8988T (cell line): ENCODE measurements at regions not wholly inside any gene's neighbourhood (a gene's known extent, or its start where the extent isn't known, plus 50 kb on each side); places are given as distances from the start of the nearest gene placed in this dataset.

Experiments used
- DNase-seq: peaks from one replicate; pipeline ENCODE4 v3.0.0; 2011

DNA sequence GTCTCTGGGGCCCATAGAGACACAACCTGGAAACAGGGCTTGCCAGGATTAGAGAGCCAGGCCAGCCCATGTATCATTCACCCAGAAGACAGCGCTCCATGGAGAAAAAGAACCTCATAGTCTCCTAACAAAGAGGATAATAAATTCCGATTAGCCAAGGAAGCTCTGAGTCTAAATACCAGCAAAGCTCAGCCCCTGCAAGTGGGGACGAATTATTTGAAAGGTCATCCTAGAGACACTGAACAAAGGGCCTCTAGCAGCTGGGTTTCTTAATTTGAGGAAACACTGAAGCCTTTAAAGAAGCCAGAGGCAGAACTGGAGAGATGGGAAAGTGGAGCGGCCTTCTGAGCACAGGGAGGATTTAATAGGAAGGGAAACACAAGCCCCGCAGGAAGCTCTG lies 287.1 kb upstream of the ZNF462 start:
- DNase-seq: no peak

DNA sequence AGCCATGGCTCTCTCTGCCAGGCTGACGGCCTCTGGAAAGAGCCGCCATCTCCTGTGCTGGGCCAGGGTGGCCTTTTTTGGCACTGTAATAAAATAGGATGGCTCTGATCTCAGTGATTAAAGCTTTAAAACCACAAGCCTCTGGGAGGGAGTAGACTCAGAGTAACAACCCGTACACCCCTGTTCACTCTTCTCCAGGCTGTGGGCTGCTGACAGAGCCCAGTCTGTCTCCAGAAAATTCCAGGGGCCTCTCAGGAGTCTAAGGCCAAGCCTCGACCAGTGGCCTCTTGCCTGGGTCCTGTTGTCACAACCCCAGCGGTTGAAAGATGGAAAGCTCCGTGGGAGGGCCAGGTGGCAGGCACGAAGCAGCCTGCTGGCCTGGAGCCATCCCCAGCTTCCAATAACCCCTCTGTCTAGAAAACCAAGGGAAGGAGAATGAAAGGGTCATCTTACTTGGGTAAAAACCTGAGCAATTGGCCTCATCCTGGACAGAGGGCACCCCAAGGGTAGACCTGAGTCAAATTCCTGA lies 286.7 kb upstream of the ZNF462 start:
- DNase-seq: no peak

DNA sequence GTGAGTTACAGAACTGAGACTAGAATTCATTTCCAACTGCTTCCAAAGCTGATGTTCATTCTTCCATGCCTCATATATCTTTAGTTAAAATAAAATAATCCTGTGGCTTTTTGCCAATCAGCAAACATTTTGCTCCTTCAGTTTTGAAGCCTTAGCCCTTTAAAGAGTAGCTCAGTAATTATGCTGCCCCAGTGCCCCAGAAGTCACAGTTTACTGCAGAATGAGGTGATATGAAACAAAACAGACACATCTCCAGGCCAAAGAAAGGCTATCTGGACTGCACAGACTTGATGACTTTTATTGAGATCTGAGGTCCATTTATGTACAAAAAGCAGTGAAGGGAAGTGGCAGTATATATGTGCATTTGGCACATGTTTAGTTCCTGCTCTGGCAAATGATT lies 285.8 kb upstream of the ZNF462 start:
- DNase-seq: no peak

DNA sequence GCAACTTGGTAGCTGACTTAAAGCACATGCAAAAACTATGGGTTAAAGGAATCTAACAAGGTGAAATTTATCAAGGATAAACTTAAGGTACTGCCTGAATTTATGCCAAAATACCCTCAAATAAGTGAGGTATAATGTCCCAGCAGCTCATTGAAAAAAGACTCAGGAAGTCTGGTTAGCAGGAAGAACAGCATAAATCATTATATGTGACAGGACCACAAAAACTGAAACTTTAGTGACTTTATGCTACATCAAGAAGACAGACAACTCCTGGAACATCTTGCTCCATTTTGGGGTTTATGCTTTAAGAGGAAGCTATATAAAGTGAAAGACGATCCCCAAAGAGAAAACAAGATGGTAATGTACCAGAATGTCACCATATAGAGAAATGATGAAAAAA lies 282.4 kb upstream of the ZNF462 start:
- no peak for DNase-seq

DNA sequence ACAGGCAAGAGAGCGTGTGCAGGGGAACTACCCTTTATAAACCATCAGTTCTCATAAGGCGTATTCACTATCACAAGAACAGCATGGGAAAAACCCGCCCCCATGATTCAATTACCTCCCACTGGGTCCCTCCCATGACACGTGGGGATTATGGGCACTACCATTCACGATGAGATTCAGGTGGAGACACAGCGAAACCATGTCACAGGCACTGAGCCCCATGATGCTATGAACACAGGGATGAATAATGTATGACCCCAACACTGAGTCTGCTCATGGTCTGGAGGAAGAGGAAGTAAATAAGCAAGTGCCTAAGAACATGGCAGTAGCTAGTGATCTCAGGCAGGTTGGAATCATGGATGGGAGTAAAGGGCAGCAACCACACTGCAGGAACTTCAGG lies 281.0 kb upstream of the ZNF462 start:
- DNase-seq: no peak

DNA sequence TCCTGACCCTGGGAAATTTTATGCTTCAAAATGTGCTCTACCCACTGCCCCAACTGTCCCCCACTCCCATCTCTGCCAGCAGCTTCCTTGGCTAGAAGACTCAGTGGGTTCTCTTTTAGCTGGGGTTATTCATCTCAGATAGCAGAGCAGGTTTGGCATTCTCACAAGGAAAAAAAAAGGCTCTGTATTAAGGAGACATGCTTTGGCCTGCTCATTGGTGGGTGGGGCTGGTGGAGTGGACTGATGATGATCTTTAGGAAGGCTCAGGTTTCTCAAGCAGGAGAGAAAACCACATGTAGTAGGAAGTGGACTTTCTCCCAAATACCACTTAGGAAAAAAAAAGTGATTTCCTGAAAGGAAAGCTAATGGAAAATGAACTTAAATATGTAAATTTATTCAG lies 279.2 kb upstream of the ZNF462 start:
- no peak for DNase-seq

DNA sequence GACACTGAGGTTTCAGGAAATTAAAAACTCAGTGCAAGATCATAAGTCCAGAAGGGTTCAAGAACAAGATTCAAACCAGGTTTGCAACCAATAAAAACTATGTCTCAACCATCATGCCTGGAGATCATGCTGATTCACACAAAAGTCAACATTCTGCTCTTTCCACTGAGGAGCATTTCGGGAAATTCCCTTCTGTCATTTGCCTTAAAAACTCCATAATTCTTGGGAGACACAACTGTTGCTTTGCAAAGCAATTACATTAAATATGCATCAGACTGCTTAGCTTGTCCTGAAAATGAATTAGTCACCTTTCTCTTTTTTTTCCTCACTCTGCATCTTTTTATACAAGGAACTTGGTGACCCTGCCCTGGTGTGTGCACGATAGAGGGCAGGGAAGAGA lies 275.9 kb upstream of the ZNF462 start:
- DNase-seq: no peak

DNA sequence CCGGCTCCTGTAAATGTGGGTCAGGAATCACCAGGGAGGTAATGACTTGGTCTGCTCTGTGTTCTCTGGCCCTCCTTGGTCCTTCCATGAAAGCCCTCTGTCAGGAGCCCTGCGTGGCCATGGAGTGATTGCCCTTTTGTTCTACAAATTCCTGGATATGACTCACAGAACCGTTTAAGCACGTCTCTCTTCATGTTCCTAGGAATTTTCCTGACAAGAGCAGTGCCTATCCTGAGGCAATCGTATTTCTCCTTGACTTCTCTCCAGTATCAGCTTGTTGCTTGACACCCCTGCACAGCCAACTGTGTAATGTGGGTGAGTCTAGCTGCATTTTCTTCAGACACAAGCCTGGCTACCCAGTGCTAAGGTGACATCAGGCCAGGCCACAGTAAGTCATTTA lies 274.3 kb upstream of the ZNF462 start:
- no peak for DNase-seq

DNA sequence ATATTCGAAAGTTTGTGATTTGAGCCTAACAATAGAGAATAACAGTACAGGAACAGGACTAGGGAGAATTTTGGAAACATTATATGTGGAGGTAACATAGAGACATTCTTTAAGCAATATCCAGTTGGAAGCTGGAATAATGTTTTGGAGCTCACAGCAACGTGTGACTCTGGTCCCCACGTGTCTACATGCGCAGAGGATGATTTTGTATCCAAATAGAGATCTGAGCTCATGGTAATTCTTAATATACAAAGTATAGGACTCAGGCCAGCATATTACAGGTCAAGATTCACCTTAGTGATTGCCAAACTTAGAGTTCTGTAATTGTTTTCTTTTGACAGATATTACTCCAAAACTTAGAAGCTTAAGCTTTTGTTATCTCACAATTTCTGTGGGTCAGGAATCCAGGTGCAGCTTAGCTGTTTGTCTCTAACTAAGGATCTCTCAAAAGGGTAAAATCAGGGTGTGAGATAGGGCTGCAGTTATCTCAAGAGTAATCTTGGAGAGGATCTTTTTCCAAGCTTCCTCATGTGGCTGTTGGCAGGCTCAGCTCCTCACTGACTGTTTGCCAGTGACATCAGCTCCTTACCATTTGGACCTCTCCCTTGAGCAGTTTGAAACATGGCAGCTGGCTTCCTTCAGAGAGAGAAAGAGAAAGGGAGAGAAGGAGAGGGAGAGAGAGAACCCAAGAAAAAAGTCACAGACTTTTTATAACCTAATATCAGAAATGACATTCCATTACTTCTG lies 272.0 kb upstream of the ZNF462 start:
- no peak for DNase-seq

DNA sequence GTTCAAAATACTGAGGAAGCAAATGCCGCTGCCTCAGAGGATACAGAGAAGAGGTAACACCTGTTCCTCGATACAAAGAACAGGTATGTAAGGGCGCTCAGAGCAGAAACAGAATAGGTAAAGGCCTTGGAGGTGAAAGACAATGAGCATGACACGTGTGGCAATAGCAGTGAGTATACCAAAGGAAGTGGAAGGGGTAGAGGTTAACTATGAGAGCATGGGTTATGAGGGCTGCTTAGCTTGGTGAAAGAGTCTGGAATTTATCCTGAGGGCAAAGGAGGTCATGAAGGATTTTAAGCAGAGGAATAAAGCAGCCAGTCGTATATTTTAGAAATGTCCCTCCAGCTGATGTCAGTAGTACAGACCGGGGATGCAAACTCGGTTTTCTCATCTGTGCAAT lies 269.8 kb upstream of the ZNF462 start:
- DNase-seq: no peak

DNA sequence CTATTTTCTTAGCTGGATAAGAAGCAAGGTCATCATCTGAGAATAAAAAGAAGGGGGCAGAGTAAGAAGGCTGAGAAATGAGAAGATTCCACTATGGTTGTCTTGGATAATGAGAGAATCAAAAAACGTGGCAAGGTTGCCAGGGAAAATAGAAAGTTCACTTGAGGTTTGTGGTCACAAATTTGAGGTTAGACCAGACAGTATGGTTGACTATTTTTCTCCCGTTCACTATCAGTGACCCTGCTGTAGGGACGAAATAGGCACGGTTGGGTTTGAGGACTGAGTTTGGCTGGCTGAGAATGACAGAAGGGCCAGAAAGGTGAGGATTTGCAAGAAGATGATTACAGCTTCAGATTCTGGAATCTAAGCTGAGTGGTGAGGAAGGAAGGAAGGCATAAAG lies 266.0 kb upstream of the ZNF462 start:
- no peak for DNase-seq

DNA sequence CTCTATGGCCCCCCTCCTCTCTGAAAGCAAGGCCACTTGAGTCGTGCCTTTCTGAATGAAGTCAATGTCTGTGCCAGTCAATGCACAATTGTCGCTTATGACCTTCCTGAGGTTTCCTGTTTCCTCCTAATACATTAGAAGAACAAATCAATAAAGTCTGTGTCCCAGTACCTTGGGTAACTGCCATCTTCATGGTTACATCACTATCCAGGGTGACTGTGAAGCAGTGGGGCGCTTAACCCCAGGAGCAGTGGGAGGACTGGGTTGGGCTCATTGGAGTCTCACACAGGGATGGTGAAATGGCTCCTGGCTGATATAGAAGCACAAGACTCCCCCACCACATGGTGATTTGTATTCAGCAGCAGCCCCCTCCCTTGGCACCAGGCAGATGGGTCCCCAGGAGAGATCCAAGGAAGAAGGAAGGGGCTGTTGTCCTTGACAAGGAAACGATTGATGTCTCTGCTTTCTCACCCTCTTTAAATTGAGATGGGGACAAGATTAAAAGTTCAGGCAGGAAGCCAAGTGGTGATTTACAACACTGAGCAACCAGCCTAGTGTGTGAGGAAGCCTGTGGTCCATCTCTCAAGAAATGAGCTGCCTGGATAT lies 261.9 kb upstream of the ZNF462 start:
- DNase-seq: no peak

DNA sequence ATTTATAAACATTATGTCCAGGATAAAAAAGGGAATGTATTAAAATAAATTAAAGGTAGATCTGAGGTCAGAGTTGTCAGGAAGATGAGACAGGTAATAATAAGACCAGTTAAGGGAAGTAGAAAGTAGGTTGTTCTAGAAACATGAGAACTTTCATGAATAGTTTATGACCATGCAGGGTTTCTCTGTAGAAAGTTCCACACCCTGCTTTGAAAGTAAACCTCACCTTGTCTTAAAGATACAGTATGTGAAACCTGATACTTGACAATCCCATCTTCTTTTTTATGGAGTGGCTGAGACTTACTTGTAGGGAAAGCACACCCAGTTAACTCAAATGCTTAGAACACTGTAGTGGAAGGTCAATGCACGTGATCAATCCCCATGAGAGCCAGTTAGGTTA lies 260.6 kb upstream of the ZNF462 start:
- DNase-seq: no peak

DNA sequence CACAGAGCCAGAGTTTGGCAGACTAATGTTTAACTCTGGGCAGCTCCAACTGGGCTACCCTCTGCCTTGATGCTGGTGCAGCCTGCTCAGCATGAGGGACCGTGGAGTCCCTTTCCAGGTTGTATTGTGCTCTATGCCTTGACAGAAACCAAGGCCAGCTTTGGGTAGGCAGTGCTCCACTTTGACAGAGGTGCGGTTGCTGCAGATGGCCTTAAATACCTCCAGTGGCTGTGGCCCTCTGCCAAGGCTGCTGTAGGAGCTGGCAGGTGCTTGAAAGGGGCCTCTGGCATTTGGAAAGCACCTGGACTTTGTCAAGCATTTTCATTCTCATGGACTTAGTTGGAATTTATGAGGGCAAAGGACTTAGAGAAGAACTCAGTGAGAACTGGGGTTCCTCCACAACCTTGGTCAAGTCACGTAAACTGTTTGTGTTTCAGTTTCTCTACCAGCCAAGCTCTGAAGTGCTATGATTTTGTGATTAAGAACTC lies 249.7 kb upstream of the ZNF462 start:
- no peak for DNase-seq

DNA sequence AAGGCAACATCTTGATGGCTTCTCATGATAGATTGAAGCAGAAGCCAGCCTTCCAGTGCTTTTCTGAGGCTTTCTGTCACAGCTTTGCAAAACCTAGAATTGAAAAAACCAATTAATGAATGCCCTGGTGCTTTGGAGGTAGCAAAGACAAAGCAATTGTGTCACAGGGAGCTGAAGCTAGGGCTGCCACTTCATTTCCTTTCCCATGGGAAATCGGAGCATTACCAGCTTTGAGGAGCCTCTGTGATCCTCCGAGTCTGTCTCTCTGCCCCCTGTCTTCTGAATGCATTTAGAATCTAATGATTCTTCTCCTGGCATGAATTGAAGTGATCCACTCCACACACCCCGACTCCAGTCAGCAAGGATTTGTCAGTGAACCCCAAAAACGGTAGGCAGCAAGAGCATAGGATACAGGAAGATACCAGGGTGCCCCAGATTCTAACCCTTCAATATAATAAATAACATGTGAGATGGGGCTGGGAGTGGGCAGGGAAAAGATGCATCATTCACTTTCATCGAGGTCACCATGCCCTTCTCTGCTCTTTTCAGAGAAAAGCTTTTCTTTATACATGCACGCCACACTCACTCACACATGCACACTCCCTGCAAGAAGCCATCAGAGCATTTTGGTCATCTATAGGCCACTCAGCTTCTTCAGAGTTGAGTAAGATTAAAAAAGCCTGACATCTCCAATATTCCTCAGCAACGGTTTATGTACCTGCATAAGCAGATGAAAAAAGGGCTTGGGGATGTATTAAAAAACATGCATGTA lies 247.7 kb upstream of the ZNF462 start:
- DNase-seq: no peak

DNA sequence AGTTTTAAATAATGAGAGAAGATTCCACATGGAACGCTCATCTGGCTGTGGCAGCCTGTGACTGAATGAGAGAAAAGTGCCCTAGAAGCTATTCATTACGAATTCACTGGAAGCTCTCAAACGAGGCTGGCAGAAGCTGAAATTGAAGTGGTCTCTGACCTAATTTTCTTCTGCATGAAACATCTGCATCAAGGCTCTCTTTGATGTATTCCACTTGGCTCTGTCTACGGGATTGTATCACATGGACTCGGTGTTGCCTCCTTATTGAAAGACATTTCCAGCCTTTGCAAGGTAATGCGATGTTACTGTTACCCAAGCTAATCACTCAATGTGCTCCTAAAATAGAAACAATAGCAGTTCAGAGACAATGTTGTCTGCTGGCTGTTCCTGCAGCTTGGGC lies 246.9 kb upstream of the ZNF462 start:
- DNase-seq: no peak

DNA sequence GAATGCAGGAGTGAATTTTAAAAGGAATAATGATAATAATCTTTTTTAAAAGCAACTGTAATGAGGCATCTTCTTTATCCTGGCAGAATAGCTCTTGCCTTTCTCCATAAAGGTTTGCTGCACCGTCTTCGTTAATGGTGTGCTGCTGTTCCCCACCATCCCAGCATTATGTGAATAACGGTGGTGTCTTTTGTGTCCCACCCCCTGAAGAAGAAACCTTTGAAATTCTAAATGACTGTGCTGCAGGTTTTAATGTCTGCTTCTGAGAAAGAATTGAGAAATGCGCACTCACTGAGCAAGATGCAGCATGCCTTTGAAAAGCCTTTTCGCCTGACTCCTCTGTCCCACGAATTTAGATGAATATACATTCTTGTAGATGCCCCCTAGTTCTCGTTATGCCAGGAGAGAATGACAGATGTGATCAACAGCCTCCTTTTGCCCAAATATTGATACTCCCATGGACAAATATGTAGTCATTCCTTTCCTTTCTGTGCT lies 246.1 kb upstream of the ZNF462 start:
- DNase-seq: no peak

DNA sequence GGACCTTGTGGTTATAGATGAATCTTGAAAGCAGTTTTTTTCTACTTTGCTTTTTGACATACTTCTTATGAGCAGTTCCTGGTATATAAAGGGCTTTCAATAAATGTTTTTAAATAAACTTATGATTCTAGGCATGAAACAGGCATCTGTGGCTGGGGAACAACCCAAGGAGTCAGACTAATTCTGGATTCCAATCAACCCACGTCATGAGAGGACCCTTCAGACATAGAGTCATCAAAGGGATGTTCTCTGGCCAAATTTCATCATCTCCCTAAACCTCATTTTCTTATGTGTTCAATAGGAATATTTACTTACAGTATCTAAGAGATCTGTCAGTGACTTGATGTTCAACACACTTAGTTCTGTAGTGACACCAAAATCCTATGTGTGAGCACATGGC lies 243.8 kb upstream of the ZNF462 start:
- DNase-seq: no peak

DNA sequence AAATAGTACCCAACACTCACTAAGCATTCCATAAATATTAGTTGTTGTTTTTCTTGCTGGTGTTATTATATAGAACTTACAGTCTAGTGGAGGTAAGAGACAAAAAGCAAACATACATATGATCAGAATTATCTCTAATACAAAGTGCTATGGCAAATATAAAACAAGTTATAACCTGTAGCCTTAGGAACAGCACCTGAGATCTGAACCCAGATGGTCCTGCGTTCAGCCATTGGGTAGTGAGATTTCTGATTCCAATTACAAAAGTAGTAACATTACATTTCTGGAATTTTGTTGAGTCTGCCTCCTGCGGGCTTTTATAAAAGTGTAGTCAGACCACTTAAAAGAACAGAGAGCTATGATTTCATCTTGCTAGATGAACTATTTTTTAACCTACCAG lies 242.9 kb upstream of the ZNF462 start:
- DNase-seq: no peak

DNA sequence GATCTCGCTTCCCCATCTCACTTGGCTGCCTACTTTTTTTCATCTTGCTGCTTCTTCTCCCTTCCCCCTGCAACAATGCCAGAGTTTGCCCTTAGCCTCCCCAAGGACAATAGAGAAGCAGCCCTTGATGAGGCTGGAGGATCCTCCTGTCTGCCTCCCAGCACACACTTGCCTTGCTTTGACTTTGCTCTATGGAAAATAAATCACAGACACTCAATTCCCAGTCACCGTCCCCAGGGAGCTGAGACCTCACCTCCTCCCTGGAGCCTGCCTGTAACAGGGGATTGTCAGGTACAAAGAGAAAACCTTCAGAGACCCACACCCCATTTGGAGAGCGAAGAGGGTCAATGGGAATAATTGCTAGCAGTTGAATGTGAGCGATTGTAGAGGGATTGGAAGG lies 242.1 kb upstream of the ZNF462 start:
- no peak for DNase-seq

DNA sequence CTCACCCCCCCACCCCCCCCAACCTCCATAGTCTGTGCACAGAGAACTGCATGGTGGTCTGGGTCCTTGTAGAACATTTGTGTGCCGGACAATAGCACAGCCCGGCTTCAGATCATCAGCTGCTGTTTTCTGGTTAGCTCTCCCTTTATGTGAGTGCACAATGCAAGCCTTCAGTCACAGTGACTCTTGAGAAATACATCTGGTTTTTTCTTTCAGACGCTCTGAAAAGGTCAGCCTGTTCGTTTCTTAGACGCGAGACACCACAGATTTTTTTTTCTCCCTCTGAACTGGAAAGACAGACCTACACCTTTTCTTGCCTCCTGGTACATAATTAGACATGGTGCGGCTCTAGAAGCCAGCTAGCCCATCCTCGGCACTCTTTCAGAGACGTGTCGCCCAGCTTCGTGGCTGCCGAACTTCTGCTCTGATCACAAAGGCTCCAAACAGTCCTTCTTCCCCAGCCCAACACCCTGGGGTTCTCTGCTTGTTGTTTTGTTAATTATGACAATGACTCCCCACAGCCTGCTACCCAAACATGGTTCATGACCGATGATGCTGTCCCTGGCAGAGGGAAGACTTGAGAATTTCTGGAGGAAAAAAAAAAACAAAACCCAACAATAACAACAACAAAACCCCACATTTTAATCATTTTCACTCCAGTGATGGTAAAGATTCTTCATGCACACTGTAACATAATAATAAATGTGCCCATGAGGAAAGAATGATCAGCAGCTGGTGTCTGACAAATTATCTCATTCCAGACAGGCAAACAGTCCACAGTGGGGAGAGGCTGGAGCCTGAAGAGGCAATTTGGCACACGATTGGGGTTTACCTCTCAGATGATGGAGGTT lies 241.4 kb upstream of the ZNF462 start:
- DNase-seq: no peak

DNA sequence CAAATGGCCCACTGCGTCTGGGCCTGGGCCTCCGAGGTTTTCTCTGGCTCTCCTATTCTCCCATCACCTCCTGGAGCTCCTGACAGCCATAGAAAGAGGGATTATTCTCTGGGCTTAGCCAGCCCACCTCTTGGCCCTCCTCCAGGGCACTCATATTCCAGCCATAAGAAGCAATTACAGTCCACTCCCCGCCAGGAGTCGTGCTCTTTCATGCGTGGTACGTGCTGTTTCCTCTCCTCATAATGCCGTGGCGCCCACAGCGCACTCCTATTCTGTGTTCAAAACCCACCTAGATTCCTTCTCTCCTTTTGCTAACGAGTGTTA lies 240.8 kb upstream of the ZNF462 start:
- no peak for DNase-seq

DNA sequence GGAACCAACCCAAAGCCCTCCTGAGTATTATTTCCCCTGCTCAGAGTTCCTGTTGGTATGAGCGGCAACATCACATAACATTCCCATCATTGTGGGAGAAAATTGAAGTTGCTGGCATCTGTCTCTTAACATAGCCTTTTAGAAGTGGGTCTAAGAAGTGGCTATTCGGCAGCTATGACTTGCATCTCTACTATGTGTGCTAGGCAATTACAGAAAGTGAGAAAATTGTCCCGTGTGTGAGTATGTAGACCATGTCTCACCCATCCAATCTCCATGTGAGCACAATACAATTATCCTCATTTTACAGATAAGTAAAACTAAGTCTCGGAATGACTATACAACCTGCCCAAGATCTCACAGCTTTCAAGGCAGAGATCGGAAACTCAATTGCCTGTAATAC lies 239.4 kb upstream of the ZNF462 start:
- DNase-seq: no peak
